ENCODE measurements at regions not wholly inside any gene's neighbourhood (a gene's known extent, or its start where the extent isn't known, plus 50 kb on each side); places are given as distances from the start of the nearest gene placed in this dataset.

DNA sequence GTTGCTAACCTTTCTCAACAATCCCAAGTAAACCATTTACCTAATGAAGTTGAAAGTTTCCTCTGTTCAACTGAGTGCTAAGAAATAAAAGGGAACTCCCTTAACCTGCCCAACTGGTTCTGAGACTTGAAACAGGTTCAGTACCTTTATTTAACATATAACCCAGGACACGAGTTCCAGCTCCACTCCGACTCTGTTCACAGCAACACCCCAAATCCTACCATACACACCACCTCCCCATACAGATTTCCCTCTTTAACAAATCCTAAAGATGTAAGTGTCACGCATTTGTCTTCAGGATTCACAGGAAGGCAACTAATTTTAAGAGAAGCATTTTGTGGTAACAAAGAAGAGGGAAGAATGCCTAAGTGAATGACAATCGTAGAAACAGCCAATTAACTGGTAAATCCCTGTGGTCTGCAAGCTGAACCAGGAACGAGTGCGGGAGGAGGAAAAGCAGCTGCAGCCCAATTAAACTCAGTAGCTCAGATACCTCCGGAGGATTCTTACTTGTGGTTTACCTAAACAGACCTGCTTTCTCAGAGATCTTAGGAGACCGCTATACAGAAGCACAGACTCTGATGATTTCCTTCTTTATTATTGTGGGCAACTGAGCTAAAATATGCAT, 134.5 kb upstream of the MAGI3 start:
- TF ChIP-seq, protein P1, sequence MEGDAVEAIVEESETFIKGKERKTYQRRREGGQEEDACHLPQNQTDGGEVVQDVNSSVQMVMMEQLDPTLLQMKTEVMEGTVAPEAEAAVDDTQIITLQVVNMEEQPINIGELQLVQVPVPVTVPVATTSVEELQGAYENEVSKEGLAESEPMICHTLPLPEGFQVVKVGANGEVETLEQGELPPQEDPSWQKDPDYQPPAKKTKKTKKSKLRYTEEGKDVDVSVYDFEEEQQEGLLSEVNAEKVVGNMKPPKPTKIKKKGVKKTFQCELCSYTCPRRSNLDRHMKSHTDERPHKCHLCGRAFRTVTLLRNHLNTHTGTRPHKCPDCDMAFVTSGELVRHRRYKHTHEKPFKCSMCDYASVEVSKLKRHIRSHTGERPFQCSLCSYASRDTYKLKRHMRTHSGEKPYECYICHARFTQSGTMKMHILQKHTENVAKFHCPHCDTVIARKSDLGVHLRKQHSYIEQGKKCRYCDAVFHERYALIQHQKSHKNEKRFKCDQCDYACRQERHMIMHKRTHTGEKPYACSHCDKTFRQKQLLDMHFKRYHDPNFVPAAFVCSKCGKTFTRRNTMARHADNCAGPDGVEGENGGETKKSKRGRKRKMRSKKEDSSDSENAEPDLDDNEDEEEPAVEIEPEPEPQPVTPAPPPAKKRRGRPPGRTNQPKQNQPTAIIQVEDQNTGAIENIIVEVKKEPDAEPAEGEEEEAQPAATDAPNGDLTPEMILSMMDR (conservative IDR thresholded peaks at IDR 0.05; ENCODE audit: low read depth, low read length), result no peak
- no peak for TF ChIP-seq EZH2 (IDR thresholded peaks at IDR 0.05; ENCODE audit: borderline replicate concordance, low read depth, low read length, poor library complexity, severe bottlenecking)
